ENCODE measurements at regions not wholly inside any gene's neighbourhood (a gene's known extent, or its start where the extent isn't known, plus 50 kb on each side); places are given as distances from the start of the nearest gene placed in this dataset.

- no peak for TF ChIP-seq CTCF (IDR thresholded peaks at IDR 0.05)
- no peak for TF ChIP-seq EZH2 (IDR thresholded peaks at IDR 0.05)
Measured at GRCh38 chr11:45513821-45514340, 151.5 kb downstream of the CHST1 start.

All from neural progenitor cell (in vitro differentiated cells).